ENCODE measurements at regions not wholly inside any gene's neighbourhood (a gene's known extent, or its start where the extent isn't known, plus 50 kb on each side); places are given as distances from the start of the nearest gene placed in this dataset.

DNA sequence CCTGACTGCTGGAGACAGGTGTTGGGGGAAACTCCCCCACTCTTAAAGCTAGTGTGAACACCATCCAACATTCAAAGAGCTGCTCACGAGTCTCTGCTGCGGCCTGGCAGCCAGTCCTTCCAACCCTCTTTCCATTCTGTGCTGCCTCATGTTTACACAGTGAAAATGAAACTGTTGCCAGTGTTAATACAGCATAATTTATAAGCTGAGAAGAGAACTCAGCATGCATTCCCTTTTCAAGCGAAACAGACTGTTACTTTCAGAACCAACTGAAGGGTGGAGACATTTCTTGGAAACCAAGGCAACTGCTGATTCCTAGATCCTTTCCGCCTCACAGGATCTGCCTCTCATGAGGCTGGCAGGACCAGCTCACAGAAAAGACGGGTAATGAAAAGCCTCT lies 533.8 kb upstream of the ID4 start:
- Histone ChIP-seq H3K9me3 (ENCODE audit: control insufficient read depth in 1 of 2, insufficient read depth in 1 of 2, low read length in 2 of 2) (peaks cover 0 to 5% of the 10 kb centered on the region in 2 experiments), H3K27me3 (ENCODE audit: control insufficient read depth in 1 of 2, insufficient read depth in 2 of 2, low read length in 2 of 2) (no peaks in the 10 kb centered on the region), H3K4me1 (ENCODE audit: insufficient read depth, low read length) (no peaks in the 10 kb centered on the region), H3K4me3 (ENCODE audit: low read length) (no peak overlapping the region), H3K36me3 (ENCODE audit: insufficient read depth, low read length) (no peaks in the 10 kb centered on the region), H3K27ac (ENCODE audit: low read depth in 1 of 2, low read length in 2 of 2) (no peak overlapping the region)
- ChIA-PET POLR2A (no interaction called here), CTCF (no interaction called here)
- no peaks in the 10 kb centered on the region for H3K4me1 Mint-ChIP-seq (ENCODE audit: low read depth)
- peaks cover 9% of the 10 kb centered on the region for H3K9me3 Mint-ChIP-seq
- ATAC-seq (ENCODE audit: poor library complexity) (no peak), DNase-seq (no peak)
- intact Hi-C loops (cut with DNase I, micrococcal nuclease), result no loop called here
- no peaks in the 10 kb centered on the region for H3K27me3 Mint-ChIP-seq
- H3K36me3 Mint-ChIP-seq (ENCODE audit: low read depth), result no peaks in the 10 kb centered on the region
- H3K27ac Mint-ChIP-seq, result no peak overlapping the region
- H3K4me3 Mint-ChIP-seq, result no peak overlapping the region
- TF ChIP-seq CTCF (IDR thresholded peaks at IDR 0.05), result no peak

- H3K4me3 ChIP-seq (ENCODE audit: low read length), result no peak overlapping the region
- H3K36me3 Mint-ChIP-seq (ENCODE audit: low read depth), result no peaks in the 10 kb centered on the region
- H3K27me3 ChIP-seq (ENCODE audit: control insufficient read depth in 1 of 2, insufficient read depth in 2 of 2, low read length in 2 of 2), result no peaks in the 10 kb centered on the region
- H3K4me1 ChIP-seq (ENCODE audit: insufficient read depth, low read length), result no peaks in the 10 kb centered on the region
- H3K27ac Mint-ChIP-seq, result no peak overlapping the region
- H3K4me1 Mint-ChIP-seq (ENCODE audit: low read depth), result no peaks in the 10 kb centered on the region
- ChIA-PET POLR2A (no interaction called here), CTCF (no interaction called here)
- no peak for ATAC-seq (ENCODE audit: poor library complexity)
- no peaks in the 10 kb centered on the region for H3K36me3 ChIP-seq (ENCODE audit: insufficient read depth, low read length)
- TF ChIP-seq CTCF (IDR thresholded peaks at IDR 0.05), result no peak
- no peaks in the 10 kb centered on the region for H3K27me3 Mint-ChIP-seq
- peaks cover 3% of the 10 kb centered on the region for H3K9me3 Mint-ChIP-seq
- no peak for DNase-seq
- no peak overlapping the region for H3K27ac ChIP-seq (ENCODE audit: low read depth in 1 of 2, low read length in 2 of 2)
- H3K4me3 Mint-ChIP-seq, result no peak overlapping the region
- intact Hi-C loops (cut with DNase I, micrococcal nuclease), result no loop called here
- H3K9me3 ChIP-seq (ENCODE audit: control insufficient read depth in 1 of 2, insufficient read depth in 1 of 2, low read length in 2 of 2), result peaks cover 0 to 14% of the 10 kb centered on the region in 2 experiments
Measured at GRCh38 chr6:19309661-19310060, 527.5 kb upstream of the ID4 start.

GRCh38 chr6:19311786-19312185 lies 525.4 kb upstream of the ID4 start:
- Mint-ChIP-seq H3K9me3 (peaks cover 3% of the 10 kb centered on the region), H3K4me3 (no peak overlapping the region), H3K27me3 (no peaks in the 10 kb centered on the region), H3K27ac (no peak overlapping the region), H3K36me3 (ENCODE audit: low read depth) (no peaks in the 10 kb centered on the region), H3K4me1 (ENCODE audit: low read depth) (no peaks in the 10 kb centered on the region)
- no peak for DNase-seq
- no peak for TF ChIP-seq CTCF (IDR thresholded peaks at IDR 0.05)
- H3K4me3 ChIP-seq (ENCODE audit: low read length), result no peak overlapping the region
- H3K27me3 ChIP-seq (ENCODE audit: control insufficient read depth in 1 of 2, insufficient read depth in 2 of 2, low read length in 2 of 2), result no peaks in the 10 kb centered on the region
- no peaks in the 10 kb centered on the region for H3K36me3 ChIP-seq (ENCODE audit: insufficient read depth, low read length)
- ChIA-PET CTCF (no interaction called here), POLR2A (no interaction called here)
- H3K9me3 ChIP-seq (ENCODE audit: control insufficient read depth in 1 of 2, insufficient read depth in 1 of 2, low read length in 2 of 2), result peaks cover 0 to 15% of the 10 kb centered on the region in 2 experiments
- ATAC-seq (ENCODE audit: poor library complexity), result no peak
- intact Hi-C loops (cut with DNase I, micrococcal nuclease), result no loop called here
- no peak overlapping the region for H3K27ac ChIP-seq (ENCODE audit: low read depth in 1 of 2, low read length in 2 of 2)
- H3K4me1 ChIP-seq (ENCODE audit: insufficient read depth, low read length), result no peaks in the 10 kb centered on the region

Measured in CD4-positive, alpha-beta T cell (primary cell).